ENCODE measurements at regions not wholly inside any gene's neighbourhood (a gene's known extent, or its start where the extent isn't known, plus 50 kb on each side); places are given as distances from the start of the nearest gene placed in this dataset.

DNA sequence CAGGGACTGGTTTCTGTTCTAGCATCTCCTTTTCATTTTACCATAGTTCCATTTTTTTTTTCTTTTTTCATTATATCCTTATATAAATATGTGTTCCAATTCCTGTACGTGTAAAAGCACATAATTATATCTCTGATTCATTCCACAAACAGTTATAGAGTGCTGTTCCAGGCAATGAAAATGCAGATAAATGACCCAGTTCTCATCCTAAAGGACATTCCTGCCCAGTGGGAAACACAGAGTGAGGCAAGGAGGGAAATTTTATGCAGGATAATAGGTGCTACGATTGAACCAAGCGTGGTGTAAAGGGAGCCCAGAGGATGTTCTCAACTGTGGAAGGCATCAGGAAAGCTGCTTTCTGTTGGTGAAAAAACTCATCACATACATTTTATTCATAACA, 408.1 kb downstream of the GATA3 start:
- no peak for DNase-seq (ENCODE audit: low read depth)
- no peak overlapping the region for H3K4me3 ChIP-seq (ENCODE audit: low read length)
- TF ChIP-seq, protein P1, sequence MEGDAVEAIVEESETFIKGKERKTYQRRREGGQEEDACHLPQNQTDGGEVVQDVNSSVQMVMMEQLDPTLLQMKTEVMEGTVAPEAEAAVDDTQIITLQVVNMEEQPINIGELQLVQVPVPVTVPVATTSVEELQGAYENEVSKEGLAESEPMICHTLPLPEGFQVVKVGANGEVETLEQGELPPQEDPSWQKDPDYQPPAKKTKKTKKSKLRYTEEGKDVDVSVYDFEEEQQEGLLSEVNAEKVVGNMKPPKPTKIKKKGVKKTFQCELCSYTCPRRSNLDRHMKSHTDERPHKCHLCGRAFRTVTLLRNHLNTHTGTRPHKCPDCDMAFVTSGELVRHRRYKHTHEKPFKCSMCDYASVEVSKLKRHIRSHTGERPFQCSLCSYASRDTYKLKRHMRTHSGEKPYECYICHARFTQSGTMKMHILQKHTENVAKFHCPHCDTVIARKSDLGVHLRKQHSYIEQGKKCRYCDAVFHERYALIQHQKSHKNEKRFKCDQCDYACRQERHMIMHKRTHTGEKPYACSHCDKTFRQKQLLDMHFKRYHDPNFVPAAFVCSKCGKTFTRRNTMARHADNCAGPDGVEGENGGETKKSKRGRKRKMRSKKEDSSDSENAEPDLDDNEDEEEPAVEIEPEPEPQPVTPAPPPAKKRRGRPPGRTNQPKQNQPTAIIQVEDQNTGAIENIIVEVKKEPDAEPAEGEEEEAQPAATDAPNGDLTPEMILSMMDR (conservative IDR thresholded peaks at IDR 0.05; ENCODE audit: low read length) = no peak

DNA sequence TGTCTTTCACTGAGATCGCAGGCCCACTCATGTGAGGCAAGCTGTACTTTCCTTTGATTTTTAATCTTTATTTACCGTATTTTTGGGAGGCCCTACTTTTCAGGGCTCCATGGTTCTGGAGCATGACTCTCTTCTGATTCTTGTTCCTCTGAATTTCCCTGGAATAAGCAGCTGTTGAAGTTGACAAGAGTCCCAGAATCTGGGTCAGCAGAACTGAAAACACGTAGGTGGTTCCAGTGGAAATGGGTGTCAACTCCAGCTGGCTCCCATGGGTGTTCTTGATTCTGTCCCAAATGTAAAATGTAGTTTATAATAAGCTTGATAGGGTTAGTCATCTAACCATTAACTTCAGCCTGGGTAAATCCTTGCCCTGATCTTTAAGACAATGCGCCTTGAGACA, 409.4 kb downstream of the GATA3 start:
- no peak overlapping the region for H3K4me3 ChIP-seq (ENCODE audit: low read length)
- TF ChIP-seq, protein P1 (conservative IDR thresholded peaks at IDR 0.05; ENCODE audit: low read length) = no peak
- DNase-seq (ENCODE audit: low read depth) = no peak

DNA sequence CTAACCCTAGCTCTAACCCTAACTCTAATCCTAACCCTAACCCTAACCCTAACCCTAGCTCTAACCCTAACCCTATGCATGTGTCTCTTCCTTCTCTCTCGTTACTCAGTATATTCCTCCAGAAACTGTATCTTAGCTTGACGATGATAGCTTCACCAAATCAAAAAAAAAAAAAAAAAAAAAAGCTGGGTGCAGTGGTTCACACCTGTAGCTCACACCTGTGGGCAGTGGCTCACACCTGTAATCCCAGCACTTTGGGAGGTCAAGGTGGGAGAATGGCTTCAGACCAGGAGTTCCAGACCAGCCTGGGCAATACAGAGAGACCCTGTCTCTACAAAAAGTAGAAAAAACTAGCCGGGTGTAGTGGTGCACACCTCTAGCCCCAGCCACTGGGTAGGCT, 414.0 kb downstream of the GATA3 start:
- no peak overlapping the region for H3K4me3 ChIP-seq (ENCODE audit: low read length)
- TF ChIP-seq, protein P1 (conservative IDR thresholded peaks at IDR 0.05; ENCODE audit: low read length) = no peak
- no peak for DNase-seq (ENCODE audit: low read depth)

DNA sequence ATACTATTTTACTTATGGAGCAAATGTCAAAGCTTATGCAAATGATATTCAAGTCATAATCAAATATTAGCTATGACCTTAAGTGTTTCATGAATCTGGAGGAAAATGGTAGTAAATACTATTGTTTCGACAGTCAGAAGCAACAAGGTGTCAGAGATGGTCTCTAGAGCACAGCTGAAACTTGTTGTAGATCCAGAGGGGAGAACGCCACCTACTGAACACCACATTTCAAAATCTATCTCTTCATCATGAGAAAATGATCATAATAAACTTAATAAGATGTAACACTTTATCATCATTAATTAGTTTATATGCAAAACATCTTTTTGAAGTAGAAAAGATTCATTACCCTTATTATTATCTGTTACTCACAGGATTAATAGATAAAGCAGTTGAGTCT, 418.7 kb downstream of the GATA3 start:
- TF ChIP-seq, protein P1 (conservative IDR thresholded peaks at IDR 0.05; ENCODE audit: low read length) = no peak
- no peak for DNase-seq (ENCODE audit: low read depth)

GRCh38 chr10:8477300-8477699, 422.8 kb downstream of the GATA3 start:
- TF ChIP-seq, protein P1 (conservative IDR thresholded peaks at IDR 0.05; ENCODE audit: low read length) = no peak
- no peak for DNase-seq (ENCODE audit: low read depth)
- no peak overlapping the region for H3K4me3 ChIP-seq (ENCODE audit: low read length)

More for the DNA sequence above, 418.7 kb downstream of the GATA3 start:
- no peak overlapping the region for H3K4me3 ChIP-seq (ENCODE audit: low read length)

GRCh38 chr10:8481718-8482504, 427.4 kb downstream of the GATA3 start:
- TF ChIP-seq, protein P1 (conservative IDR thresholded peaks at IDR 0.05; ENCODE audit: low read length) = no peak
- no peak for DNase-seq (ENCODE audit: low read depth)

GRCh38 chr10:8485032-8485431, 430.5 kb downstream of the GATA3 start:
- H3K4me3 ChIP-seq (ENCODE audit: low read length) = no peak overlapping the region
- no peak for DNase-seq (ENCODE audit: low read depth)
- TF ChIP-seq, protein P1 (conservative IDR thresholded peaks at IDR 0.05; ENCODE audit: low read length) = no peak

More at GRCh38 chr10:8481718-8482504, 427.4 kb downstream of the GATA3 start:
- H3K4me3 ChIP-seq (ENCODE audit: low read length) = no peak overlapping the region

Data from AG10803 (cell line).